HCT116 (cell line): ENCODE measurements at regions not wholly inside any gene's neighbourhood (a gene's known extent, or its start where the extent isn't known, plus 50 kb on each side); places are given as distances from the start of the nearest gene placed in this dataset.
"Not testable (repeated sequence)": the region's sequence is repeated elsewhere in the genome, so short reads cannot be mapped to it uniquely, and the experiment has no call there.

ENCODE experiments used
- ATAC-seq: fragments of 200-7000 bp; cut with Tn5 transposase; 2 replicates; pipeline ENCODE4 v1.9.1; 2020; ENCODE audit warnings: mild to moderate bottlenecking, moderate library complexity
- BruUV-seq: library from RNA; stranded (reverse); fragments of 400-500 nt; replicated peaks from 2 replicates; lab custom pipeline; 2021; lab: Mats Ljungman, UMichigan
- CTCF ChIA-PET: fragments of 300-600 bp; sonication (Branson Sonifier 250); formaldehyde crosslinking; loops from one replicate; lab custom pipeline; 2021; ENCODE audit warnings: antibody characterized with exemption; lab: Charles Lee
- POLR2A ChIA-PET: fragments of 300-600, 350-600 bp; sonication (Branson Sonifier 250); formaldehyde crosslinking; loops from one replicate; lab custom pipeline; 2021; ENCODE audit warnings: antibody characterized with exemption; lab: Charles Lee
- RAD21 ChIA-PET, 2 experiments: fragments of 300-600 bp; sonication (Branson Sonifier 250); formaldehyde crosslinking; loops; one replicate each; lab custom pipeline; 2023; ENCODE audit warnings: low total read pairs in 2 of 2; ENCODE audit not compliant: uncharacterized antibody in 2 of 2, unreplicated experiment in 2 of 2, low non-redundant PET in 1 of 2; lab: Charles Lee
- DNase-seq: peaks from one replicate; pipeline ENCODE4 v3.0.0-alpha.2; 2010; ENCODE audit warnings: low read depth, low spot score
- H2AFZ ChIP-seq: fragments of 200-600 bp; shearing (Covaris generic), sonication (generic); 2 replicates; pipeline ENCODE4 v1.6.1; 2017; ENCODE audit warnings: low read depth, mixed run types, mixed read lengths, antibody characterized with exemption, low read length; ENCODE audit not compliant: poor library complexity, severe bottlenecking
- H3K27ac ChIP-seq: 2 replicates; pipeline ENCODE4 v1.5.1; 2012; ENCODE audit warnings: low read depth, low read length
- H3K27me3 ChIP-seq: fragments of 200-600 bp; sonication (generic); 2 replicates; pipeline ENCODE4 v1.6.1; 2016; ENCODE audit warnings: mixed run types, low read length, mixed read lengths; ENCODE audit not compliant: insufficient read depth
- H3K36me3 ChIP-seq, 2 experiments: fragments of 200-500 bp in 1 of 2; fragments of 200-600 bp in 1 of 2; sonication (Bioruptor generic) in 1 of 2; sonication (generic) in 1 of 2; 2 replicates each; pipeline versions ENCODE4 v1.5.1 to v1.6.1; 2014 to 2016; ENCODE audit warnings: low read length in 2 of 2, inconsistent platforms in 1 of 2, mixed read lengths in 1 of 2, mixed run types in 1 of 2; ENCODE audit not compliant: insufficient read depth in 2 of 2, control insufficient read depth in 1 of 2
- H3K4me1 ChIP-seq, 2 experiments: fragments of 200-600 bp in 1 of 2; sonication (generic) in 1 of 2; 2 replicates each; pipeline versions ENCODE4 v1.5.1 to v1.6.1; 2012 to 2017; ENCODE audit warnings: low read length in 2 of 2, inconsistent platforms in 1 of 2, mild to moderate bottlenecking in 1 of 2, mixed read lengths in 1 of 2, mixed run types in 1 of 2, moderate library complexity in 1 of 2; ENCODE audit not compliant: insufficient read depth in 2 of 2, control insufficient read depth in 1 of 2
- H3K4me2 ChIP-seq: fragments of 200-600 bp; sonication (generic); 2 replicates; pipeline ENCODE4 v1.6.1; 2017; ENCODE audit warnings: mixed run types, low read length, mixed read lengths
- H3K4me3 ChIP-seq, 2 experiments: fragments of 200-600 bp in 1 of 2; sonication (generic) in 1 of 2; replicated peaks in 1 of 2; 2 replicates each; pipeline ENCODE4 v1.5.1; 2011 to 2016; ENCODE audit warnings: low read length in 2 of 2, control low read depth in 1 of 2, low read depth in 1 of 2, mild to moderate bottlenecking in 1 of 2, mixed read lengths in 1 of 2, mixed run types in 1 of 2
- H3K79me2 ChIP-seq: fragments of 200-600 bp; sonication (generic); 2 replicates; pipeline ENCODE4 v1.6.1; 2017; ENCODE audit warnings: mild to moderate bottlenecking, mixed run types, low read length, moderate library complexity, mixed read lengths; ENCODE audit not compliant: insufficient read depth
- H3K9ac ChIP-seq: fragments of 200-600 bp; sonication (generic); 2 replicates; pipeline ENCODE4 v1.6.1; 2016; ENCODE audit warnings: low read length, mixed read lengths
- H3K9me2 ChIP-seq: fragments of 200-600 bp; sonication (generic), shearing (Covaris generic); 2 replicates; pipeline ENCODE4 v1.6.1; 2017; ENCODE audit warnings: mixed run types, mild to moderate bottlenecking, moderate library complexity; ENCODE audit not compliant: insufficient read depth
- H3K9me3 ChIP-seq, 2 experiments: fragments of 200-500 bp in 1 of 2; fragments of 200-600 bp in 1 of 2; sonication (Bioruptor generic) in 1 of 2; sonication (generic) in 1 of 2; 2 replicates each; pipeline ENCODE4 v1.6.1; 2014 to 2017; ENCODE audit warnings: low read length in 2 of 2, mixed read lengths in 2 of 2, inconsistent platforms in 1 of 2, low read depth in 1 of 2, mild to moderate bottlenecking in 1 of 2, mixed run types in 1 of 2, moderate library complexity in 1 of 2; ENCODE audit not compliant: control insufficient read depth in 1 of 2, insufficient read depth in 1 of 2
- H4K20me1 ChIP-seq: fragments of 200-600 bp; sonication (generic), shearing (Covaris generic); 2 replicates; pipeline ENCODE4 v1.6.1; 2017; ENCODE audit warnings: mixed run types, mild to moderate bottlenecking, moderate library complexity; ENCODE audit not compliant: insufficient read depth
- CBX3 ChIP-seq: IDR thresholded peaks from 2 replicates; pipeline ENCODE4 v1.6.1; 2012; ENCODE audit warnings: low read depth
- ELF1 ChIP-seq: IDR thresholded peaks from 2 replicates; pipeline ENCODE4 v1.6.1; 2012; ENCODE audit warnings: low read depth, borderline replicate concordance
- EZH2 ChIP-seq: fragments of 200-600 bp; sonication (generic); IDR thresholded peaks from 2 replicates; pipeline ENCODE4 v1.6.1; 2017; ENCODE audit warnings: antibody characterized with exemption, mixed run types
- EZH2phosphoT487 ChIP-seq: fragments of 200-600 bp; IDR thresholded peaks from 2 replicates; pipeline ENCODE4 v1.6.1; 2018; ENCODE audit warnings: antibody characterized with exemption, borderline replicate concordance
- FOSL1 ChIP-seq: IDR thresholded peaks from 2 replicates; pipeline ENCODE4 v1.6.1; 2012; ENCODE audit warnings: low read depth
- POLR2A ChIP-seq: IDR thresholded peaks from 2 replicates; pipeline ENCODE4 v1.7.0; 2011; ENCODE audit warnings: borderline replicate concordance; ENCODE audit not compliant: insufficient read depth, insufficient read length; ENCODE audit errors: extremely low read depth
- POLR2AphosphoS5 ChIP-seq: IDR thresholded peaks from 2 replicates; pipeline ENCODE4 v1.6.1; 2011; ENCODE audit warnings: mild to moderate bottlenecking, low read depth, low read length, moderate library complexity
- RAD21 ChIP-seq: IDR thresholded peaks from 2 replicates; pipeline ENCODE4 v1.6.1; 2012; ENCODE audit warnings: low read depth, mild to moderate bottlenecking
- SIN3A ChIP-seq: IDR thresholded peaks from 2 replicates; pipeline ENCODE4 v1.6.1; 2012; ENCODE audit warnings: low read depth
- SP1 ChIP-seq: IDR thresholded peaks from 2 replicates; pipeline ENCODE4 v1.6.1; 2012; ENCODE audit warnings: low read depth
- ZFX ChIP-seq: fragments of 450-650 bp; IDR thresholded peaks from 2 replicates; pipeline ENCODE4 v1.6.1; 2017
- intact Hi-C: fragments of 100-400 bp; cut with micrococcal nuclease; formaldehyde crosslinking; loops from 2 replicates; pipeline ENCODE4 v1.10.0; 2022
- TF ChIP-seq, protein P1 (sequence below): IDR thresholded peaks from 2 replicates; pipeline ENCODE4 v1.6.1; 2012
- TF ChIP-seq, protein P2 (sequence below), 3 experiments: fragments of 200-600 bp in 1 of 3; sonication (generic) in 1 of 3; IDR thresholded peaks in 2 of 3; conservative IDR thresholded peaks in 1 of 3; 2 replicates each; pipeline ENCODE4 v1.5.1; 2012 to 2017; ENCODE audit warnings: low read depth in 2 of 3, low read length in 2 of 3, antibody characterized with exemption in 1 of 3, borderline replicate concordance in 1 of 3, control low read depth in 1 of 3, mild to moderate bottlenecking in 1 of 3, mixed read lengths in 1 of 3, mixed run types in 1 of 3, moderate library complexity in 1 of 3; ENCODE audit not compliant: insufficient read depth in 1 of 3
- TF ChIP-seq, protein P3 (sequence below): IDR thresholded peaks from 2 replicates; pipeline ENCODE4 v1.6.1; 2012; ENCODE audit warnings: low read depth

DNA sequence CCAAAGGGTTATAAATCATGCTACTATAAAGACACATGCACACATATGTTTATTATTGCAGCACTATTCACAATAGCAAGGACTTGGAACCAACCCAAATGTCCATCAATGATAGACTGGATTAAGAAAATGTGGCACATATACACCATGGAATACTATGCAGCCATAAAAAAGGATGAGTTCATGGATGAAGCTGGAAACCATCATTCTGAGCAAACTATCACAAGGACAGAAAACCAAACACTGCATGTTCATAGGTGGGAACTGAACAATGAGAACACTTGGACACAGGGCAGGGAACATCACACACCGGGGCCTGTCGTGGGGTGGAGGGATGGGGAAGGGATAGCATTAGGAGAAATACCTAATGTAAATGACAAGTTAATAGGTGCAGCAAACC lies 322.1 kb downstream of the RPLP1 start:
- H3K4me1 ChIP-seq, H3K27ac ChIP-seq, H4K20me1 ChIP-seq, H2AFZ ChIP-seq, POLR2A ChIA-PET, DNase-seq, H3K9me2 ChIP-seq, H3K4me3 ChIP-seq, H3K9ac ChIP-seq, ATAC-seq, H3K9me3 ChIP-seq, H3K27me3 ChIP-seq, intact Hi-C loops, RAD21 ChIA-PET, H3K36me3 ChIP-seq, H3K4me2 ChIP-seq, BruUV-seq, H3K79me2 ChIP-seq, CTCF ChIA-PET: not testable (repeated sequence)

DNA sequence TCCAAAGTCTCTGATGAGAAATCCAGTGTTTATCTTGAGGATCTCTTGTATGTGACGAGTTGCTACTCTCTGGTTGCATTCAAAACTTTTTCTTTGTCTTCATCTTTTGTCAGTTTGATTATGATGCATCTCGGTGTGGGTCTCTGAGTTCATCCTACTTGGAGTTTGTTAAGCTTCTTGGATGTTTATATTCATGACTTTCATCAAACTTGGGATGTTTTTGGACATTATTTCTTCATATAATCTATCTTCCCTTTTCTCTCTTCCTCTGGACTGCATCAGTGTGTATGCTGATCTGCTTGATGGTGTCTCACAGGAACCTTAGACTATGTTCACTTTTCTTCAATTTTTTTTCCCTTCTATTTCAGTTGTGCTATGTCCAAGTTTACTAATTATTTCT lies 320.4 kb downstream of the TLE3 start:
- Histone ChIP-seq H3K9me2 (no peaks in the 10 kb centered on the region; the same call in 1 of the 2 replicates), H2AFZ (no peak overlapping the region), H3K27me3 (no peaks in the 10 kb centered on the region), H3K9ac (no peak overlapping the region), H4K20me1 (no peaks in the 10 kb centered on the region), H3K4me3 (no peak overlapping the region), H3K27ac (no peak overlapping the region), H3K4me1 (no peaks in the 10 kb centered on the region), H3K9me3 (no peaks in the 10 kb centered on the region), H3K79me2 (no peaks in the 10 kb centered on the region), H3K36me3 (no peaks in the 10 kb centered on the region), H3K4me2 (no peak overlapping the region)
- ChIA-PET CTCF (no interaction called here), POLR2A (no interaction called here), RAD21 (no interaction called here)
- intact Hi-C loops, result no loop called here
- BruUV-seq, result no TSS peak
- DNase-seq (no peak), ATAC-seq (no peak)
- no peak for TF ChIP-seq ZFX
- no peak for TF ChIP-seq ELF1
- TF ChIP-seq POLR2A, result no peak
- TF ChIP-seq RAD21, result no peak
- TF ChIP-seq, protein P1, sequence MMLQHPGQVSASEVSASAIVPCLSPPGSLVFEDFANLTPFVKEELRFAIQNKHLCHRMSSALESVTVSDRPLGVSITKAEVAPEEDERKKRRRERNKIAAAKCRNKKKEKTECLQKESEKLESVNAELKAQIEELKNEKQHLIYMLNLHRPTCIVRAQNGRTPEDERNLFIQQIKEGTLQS, result no peak
- TF ChIP-seq, protein P2, sequence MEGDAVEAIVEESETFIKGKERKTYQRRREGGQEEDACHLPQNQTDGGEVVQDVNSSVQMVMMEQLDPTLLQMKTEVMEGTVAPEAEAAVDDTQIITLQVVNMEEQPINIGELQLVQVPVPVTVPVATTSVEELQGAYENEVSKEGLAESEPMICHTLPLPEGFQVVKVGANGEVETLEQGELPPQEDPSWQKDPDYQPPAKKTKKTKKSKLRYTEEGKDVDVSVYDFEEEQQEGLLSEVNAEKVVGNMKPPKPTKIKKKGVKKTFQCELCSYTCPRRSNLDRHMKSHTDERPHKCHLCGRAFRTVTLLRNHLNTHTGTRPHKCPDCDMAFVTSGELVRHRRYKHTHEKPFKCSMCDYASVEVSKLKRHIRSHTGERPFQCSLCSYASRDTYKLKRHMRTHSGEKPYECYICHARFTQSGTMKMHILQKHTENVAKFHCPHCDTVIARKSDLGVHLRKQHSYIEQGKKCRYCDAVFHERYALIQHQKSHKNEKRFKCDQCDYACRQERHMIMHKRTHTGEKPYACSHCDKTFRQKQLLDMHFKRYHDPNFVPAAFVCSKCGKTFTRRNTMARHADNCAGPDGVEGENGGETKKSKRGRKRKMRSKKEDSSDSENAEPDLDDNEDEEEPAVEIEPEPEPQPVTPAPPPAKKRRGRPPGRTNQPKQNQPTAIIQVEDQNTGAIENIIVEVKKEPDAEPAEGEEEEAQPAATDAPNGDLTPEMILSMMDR (IDR thresholded peaks at IDR 0.05 in 2 of 3, conservative IDR thresholded peaks at IDR 0.05 in 1 of 3; ENCODE audit: borderline replicate concordance in 1 of 3, insufficient read depth in 1 of 3, low read depth in 2 of 3, low read length in 2 of 3), result no peak
- TF ChIP-seq SIN3A, result no peak
- TF ChIP-seq EZH2, result no peak
- no peak for TF ChIP-seq FOSL1
- no peak for TF ChIP-seq POLR2AphosphoS5
- TF ChIP-seq SP1, result no peak
- TF ChIP-seq EZH2phosphoT487, result no peak
- TF ChIP-seq, protein P3, sequence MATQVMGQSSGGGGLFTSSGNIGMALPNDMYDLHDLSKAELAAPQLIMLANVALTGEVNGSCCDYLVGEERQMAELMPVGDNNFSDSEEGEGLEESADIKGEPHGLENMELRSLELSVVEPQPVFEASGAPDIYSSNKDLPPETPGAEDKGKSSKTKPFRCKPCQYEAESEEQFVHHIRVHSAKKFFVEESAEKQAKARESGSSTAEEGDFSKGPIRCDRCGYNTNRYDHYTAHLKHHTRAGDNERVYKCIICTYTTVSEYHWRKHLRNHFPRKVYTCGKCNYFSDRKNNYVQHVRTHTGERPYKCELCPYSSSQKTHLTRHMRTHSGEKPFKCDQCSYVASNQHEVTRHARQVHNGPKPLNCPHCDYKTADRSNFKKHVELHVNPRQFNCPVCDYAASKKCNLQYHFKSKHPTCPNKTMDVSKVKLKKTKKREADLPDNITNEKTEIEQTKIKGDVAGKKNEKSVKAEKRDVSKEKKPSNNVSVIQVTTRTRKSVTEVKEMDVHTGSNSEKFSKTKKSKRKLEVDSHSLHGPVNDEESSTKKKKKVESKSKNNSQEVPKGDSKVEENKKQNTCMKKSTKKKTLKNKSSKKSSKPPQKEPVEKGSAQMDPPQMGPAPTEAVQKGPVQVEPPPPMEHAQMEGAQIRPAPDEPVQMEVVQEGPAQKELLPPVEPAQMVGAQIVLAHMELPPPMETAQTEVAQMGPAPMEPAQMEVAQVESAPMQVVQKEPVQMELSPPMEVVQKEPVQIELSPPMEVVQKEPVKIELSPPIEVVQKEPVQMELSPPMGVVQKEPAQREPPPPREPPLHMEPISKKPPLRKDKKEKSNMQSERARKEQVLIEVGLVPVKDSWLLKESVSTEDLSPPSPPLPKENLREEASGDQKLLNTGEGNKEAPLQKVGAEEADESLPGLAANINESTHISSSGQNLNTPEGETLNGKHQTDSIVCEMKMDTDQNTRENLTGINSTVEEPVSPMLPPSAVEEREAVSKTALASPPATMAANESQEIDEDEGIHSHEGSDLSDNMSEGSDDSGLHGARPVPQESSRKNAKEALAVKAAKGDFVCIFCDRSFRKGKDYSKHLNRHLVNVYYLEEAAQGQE, result no peak
- TF ChIP-seq CBX3, result no peak
- TF ChIP-seq, all 23 proteins: peak for 0
